ENCODE measurements at regions not wholly inside any gene's neighbourhood (a gene's known extent, or its start where the extent isn't known, plus 50 kb on each side); places are given as distances from the start of the nearest gene placed in this dataset.

DNA sequence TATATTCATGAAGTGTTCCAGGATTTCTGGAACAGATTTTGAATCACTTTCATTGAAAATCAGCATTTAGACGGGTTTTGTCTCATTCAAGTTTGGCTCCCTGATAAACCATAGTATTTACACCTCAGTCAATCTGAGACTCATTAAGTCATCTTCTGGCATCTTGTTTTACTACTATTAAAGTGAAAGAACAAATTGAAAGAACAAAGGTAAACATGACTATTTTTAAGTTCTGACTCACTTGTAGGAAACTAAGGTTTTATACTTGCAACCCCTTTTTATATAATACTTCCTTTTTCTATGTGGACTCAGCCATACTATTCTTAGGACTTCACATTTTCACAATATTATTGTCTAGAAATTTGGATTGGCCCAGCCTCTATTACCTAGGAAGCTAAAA, 854.4 kb downstream of the SQOR start:
- DNase-seq (ENCODE audit: low read depth in 4 of 4, low spot score in 1 of 4), result no peak

DNA sequence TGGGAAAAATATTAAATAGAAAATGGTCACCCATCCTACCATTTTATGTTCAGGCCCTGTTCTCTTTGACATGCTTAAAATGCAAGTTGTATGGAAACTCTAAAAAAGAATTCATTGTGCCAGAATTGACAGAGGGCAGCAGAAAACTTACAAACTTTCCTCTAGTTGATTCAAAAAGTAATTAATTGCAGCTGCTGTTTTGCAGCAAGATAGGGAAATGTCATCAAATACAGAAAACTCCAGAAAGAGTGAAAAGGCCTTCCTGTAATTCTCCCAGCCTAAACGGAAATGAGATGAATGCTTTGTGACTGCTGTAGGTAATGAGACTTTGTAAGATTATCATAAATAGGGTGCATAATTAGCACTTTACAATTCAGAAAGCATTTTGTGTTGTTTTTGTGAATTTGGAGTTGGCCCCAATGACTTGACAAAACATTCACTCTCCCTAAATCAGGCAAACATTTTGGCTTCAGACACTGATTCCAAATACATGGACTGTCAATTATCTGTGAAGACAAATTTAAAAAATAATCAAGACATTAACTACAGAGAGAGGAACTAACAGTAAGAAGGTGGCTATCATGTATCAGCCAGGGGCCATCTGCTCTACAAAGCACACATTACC, 861.8 kb downstream of the SQOR start:
- DNase-seq (ENCODE audit: low read depth in 4 of 4, low spot score in 1 of 4), result no peak

DNA sequence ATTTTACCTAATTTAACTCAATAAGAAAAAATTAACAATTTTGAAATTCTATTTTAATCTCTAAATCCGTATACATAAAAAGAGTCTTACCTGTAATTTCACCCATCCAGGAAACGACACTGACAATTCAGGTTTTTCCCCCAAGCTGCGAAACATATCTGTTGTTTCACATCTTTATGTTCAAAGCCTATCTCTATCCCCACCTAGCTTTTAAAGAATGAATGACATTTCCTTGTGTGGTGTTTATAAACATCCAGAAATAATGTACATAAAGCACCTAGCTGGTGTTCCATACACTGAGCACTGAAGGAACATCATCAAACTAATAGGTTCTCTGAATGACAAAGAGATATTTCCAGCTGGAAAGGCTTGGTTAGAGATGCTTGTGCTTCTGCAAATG, 867.8 kb downstream of the SQOR start:
- DNase-seq (ENCODE audit: low read depth in 4 of 4, low spot score in 1 of 4), result no peak

DNA sequence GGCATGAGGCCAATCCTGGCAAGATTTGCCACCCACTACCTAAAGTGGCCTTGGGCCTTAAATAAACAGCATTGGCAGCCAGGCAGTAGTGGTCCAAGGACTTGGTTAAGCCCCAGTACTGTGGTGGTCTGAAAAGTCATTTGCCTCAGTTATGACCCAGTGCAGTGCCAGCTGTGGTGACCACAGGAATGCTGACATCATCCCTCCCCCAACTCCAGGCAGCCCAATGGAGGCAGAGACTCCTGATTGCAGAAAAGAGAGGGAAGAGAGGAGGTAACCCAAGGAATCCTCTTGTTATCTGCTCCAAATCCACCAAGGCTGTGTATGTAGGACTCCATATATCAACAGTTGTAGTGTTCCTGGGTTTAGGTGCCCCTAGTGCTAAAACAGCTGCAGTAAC, 883.6 kb downstream of the SQOR start:
- DNase-seq (ENCODE audit: low read depth in 4 of 4, low spot score in 1 of 4), result no peak

DNA sequence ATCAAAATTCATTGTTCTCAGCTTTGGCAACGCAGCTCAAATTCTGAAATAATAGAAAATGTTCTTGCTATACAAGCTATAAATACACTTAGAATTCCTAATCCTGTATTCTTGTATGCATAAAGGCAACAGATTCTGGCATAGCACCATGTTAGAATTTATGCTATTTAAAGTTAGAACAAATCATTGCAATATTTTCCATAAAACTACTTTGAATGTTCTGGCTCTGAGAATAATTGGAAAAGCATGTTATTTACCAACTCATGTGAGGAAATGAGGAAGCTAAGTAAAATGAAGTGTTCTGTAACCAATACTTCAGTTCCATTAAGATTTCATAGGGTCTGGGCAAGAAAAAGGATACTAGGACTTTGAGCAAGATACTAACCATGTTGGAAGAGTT, 888.9 kb downstream of the SQOR start:
- DNase-seq (ENCODE audit: low read depth in 4 of 4, low spot score in 1 of 4), result no peak

DNA sequence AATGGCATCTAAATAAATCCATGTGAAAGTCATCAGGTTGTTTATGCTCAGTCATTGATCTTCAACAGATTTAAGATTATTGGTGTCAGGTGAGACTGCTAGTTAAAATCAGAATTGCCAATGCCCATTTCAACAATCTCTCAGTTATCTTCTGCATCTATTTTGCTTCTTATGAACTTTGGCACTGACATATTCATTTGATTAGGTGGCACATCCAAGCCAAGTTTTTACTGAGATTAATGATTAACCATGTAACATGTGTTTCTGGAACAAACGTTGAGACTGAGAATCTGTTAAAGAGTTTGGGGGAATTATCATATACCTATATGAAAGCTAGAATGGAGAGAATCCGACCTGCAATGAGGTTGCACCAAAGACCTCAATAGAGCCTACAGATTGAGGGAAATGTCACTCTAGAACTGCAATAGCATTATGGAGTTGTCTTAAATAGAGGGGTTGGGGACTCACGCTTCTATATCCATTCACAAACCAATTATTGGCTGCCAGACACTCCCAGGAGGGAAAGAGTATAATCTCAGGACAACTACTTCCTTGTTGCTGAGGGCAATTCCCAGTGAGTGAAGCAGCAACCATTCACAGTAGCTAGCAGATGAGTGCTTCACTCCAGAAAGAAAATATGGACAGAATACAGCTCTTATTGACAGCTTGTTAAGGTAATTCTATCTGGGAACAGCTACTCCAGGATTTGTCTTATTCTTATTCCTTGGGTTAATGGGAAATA, 891.3 kb downstream of the SQOR start:
- DNase-seq (ENCODE audit: low read depth in 4 of 4, low spot score in 1 of 4), result no peak

DNA sequence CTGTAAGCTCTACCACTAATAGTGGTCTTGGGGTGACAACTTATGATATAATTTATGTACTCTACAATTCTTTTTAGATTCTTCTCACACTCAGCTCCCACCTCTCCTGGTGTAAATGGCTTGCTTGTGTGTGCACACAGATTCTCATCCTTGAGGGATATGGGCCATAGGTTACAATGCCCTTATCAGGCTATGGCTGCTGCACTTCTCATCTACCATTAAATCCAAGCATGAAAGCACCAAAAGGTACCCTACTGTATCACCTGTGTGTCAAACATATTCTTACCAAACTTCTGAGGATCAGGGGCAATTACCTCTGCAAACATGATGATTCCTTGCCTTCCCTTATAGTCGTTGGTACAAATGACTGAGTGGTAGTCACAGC, 891.9 kb downstream of the SQOR start:
- DNase-seq (ENCODE audit: low read depth in 4 of 4, low spot score in 1 of 4), result no peak

DNA sequence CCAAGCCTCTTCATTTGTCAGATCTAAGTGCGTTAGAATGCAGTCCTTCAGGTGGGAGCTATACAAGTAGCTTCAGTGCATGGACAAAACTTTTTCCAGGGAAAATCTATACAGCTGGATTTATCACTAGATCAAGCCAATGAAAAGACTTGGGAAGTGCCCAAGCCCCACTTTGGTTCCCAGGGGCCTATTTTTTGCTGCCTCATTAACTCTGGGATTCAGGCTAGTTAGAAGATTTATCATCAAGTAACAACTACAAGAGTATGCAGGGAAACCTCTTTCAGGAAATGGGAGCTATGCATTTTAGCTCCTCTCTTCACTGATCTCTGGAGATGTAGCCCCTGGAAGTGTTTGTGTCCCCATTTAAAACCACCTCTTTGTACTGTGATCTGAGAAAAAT, 908.8 kb downstream of the SQOR start:
- DNase-seq (ENCODE audit: low read depth in 4 of 4, low spot score in 1 of 4), result no peak

DNA sequence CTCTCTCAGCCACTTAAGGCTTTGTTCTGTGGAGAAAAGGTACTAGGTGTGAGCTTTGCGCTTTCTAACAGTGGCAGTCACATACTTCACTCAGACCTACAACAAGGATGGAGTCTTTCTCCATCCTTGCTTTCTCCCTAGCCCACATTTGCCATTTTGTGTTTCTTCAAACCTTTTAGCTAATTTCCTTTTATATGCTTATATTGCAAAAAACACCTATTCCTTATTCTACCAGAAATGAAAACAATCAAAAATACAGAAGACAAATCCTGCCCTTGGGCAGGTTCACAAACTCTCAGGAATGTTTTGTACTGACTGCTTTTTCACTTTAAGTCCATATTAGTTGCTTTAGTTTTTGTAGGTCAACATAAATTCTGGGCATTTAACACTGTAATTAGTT, 914.2 kb downstream of the SQOR start:
- DNase-seq (ENCODE audit: low read depth in 4 of 4, low spot score in 1 of 4), result no peak

DNA sequence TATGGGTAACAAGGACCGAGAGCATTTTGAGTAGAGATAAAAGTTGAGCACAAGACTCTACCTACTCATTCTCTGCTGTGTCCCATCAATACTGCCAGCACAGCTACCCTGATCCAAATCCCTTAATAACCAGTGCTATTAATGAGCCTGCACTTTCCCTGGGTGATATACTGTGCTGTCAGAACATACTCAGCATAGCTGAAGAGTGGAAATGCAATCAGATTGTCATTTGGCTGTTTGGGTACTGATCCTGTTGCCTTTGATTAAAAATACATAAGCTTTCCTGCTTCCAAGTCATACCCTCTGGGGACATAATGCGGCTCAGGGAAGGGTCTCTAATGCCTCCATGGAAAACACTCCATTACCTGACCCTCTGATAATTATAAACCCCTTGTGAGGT, 917.5 kb downstream of the SQOR start:
- no peak for DNase-seq (ENCODE audit: low read depth in 4 of 4, low spot score in 1 of 4)

DNA sequence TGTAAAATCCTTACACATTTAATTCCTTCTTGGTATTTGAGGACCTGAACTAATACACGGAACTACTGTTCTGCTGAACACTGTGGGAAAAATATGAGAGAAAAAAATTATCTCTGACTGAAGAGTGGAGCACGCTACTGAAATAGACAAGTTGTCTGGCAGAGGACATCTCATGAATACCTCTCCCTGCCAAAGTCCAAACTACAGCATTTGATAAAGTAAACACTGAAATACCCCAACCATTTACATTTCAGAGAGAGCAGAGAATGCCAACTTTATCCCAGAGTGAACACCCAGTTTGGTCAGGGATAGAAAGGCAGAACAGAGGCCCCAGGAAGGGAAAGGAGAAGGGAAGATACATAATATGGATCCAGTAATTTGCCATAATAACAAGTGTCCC, 920.7 kb downstream of the SQOR start:
- DNase-seq (ENCODE audit: low read depth in 4 of 4, low spot score in 1 of 4), result no peak

DNA sequence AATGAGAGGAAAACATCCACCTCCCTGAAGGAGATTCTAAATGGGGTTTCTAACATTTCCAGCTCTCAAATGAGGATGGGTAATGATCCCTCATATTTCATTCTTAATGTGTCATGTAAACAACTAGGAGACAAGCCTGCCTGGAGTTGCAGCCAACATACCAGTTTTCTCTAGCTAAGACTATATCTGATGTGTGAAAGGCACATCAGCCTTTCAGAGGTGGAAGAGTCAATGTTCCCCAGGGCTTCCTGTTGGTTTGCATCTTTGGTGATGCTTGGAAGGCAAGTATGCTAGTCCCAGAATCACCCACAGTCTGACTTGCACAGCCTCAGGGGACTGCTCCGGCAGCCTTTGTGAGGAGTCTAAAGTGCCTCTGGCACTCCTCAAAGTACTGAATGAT, 921.2 kb downstream of the SQOR start:
- no peak for DNase-seq (ENCODE audit: low read depth in 4 of 4, low spot score in 1 of 4)

DNA sequence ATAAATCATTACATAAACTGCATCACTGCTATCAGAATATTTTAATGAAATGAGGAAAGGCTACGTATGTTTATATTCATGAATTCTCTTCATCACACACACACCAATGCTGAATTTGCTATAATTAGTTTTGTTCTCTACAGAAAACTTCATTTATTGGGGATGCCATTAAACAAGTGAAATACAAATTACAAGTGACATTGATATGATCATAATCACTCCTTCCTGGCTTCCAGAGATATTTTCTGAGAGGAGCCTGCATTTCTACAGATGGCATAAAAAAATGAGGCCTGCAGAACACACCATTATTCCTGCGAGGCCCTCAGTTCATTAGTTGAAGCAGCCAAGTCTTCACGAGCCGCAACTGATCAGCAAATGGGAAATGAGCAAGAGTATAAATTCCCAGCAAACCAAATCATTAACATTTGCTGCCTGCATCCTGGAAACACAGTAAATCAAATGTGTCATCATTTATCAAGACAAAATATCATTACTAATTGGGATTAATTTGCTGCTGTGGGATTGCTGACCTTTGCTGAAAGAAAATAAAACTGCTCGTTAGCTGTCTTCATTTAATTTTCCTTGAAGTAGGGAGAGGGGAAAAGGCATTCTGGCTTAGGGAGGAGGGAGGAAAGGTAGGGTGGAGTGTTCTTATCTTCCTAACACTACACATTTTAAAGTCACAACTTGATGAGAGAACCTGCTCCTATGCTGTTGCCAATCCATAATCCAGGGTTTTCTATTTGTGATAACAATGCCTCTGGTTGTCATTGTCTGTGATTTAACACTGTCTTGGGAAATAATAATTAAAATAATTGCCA, 921.9 kb downstream of the SQOR start:
- no peak for DNase-seq (ENCODE audit: low read depth in 4 of 4, low spot score in 1 of 4)

DNA sequence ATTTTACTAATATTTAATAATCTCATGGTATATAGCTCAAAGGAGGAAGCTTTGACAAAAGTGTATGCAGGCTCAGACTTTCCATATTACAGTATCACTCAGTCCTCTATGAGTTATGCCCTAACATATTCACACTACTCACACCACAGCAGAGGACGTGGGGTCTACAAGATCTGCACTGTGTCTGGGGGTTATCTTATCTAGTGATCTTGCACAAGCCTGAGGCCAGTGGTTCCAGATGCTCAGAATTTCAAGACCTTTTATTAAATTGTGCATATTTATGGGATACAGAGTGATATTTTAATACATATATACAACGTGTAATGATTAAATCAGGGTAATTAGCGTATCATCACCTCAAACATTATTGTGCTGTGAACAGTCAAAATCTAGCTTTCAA, 933.1 kb downstream of the SQOR start:
- DNase-seq (ENCODE audit: low read depth in 4 of 4, low spot score in 1 of 4), result no peak

DNA sequence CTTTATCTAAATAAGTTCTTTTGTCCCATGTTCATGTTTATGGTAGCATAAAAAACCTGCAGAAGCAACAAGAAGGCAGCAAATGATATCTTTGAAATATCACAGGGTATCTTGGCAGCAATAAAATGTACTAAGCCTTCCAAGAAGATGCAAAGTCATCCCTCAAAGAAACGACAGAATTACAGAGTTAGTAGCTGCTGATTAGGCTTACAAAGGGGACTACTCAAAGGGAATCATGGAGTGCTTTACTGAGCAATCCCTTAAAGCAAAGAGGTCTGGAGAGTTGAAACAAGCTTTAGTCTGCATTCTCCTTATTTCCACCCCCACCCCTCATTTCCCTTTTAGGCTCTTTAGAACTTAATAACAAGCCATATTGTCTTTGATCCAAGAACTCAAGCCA, 935.0 kb downstream of the SQOR start:
- DNase-seq (ENCODE audit: low read depth in 4 of 4, low spot score in 1 of 4), result no peak

DNA sequence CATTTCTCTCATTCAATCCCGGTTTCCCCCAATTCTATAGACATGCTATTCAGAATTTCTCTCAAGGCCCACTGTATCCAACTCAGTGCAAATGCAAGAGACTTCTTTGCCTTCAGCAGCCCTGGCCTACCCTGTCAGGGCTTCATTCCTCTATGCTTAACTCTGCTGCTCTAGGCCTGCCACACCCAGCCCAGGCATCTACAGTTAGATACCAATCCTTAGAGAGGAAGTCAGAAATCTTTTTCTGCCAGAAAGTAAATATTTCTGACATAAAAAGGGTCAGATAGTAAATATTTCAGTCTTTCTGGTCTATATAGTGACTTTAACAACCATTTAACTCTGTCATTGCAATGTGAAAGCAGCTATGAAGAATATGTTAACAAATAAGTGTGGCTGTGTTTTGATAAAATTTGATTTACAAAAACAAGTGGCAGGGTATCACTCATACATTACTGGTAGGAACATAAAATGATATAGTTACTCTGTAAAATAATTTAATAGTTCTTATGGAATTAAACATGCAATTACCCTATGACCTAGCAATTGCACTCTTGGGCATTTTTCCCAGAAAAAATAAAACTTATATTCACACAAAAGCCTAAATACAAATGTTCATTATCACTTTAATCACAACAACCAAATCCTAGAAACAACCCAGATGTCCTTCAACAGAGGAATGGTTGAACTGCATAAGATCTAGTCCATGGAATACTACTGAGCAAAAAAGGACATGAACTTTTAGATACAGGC, 942.0 kb downstream of the SQOR start:
- DNase-seq (ENCODE audit: low read depth in 4 of 4, low spot score in 1 of 4), result no peak

DNA sequence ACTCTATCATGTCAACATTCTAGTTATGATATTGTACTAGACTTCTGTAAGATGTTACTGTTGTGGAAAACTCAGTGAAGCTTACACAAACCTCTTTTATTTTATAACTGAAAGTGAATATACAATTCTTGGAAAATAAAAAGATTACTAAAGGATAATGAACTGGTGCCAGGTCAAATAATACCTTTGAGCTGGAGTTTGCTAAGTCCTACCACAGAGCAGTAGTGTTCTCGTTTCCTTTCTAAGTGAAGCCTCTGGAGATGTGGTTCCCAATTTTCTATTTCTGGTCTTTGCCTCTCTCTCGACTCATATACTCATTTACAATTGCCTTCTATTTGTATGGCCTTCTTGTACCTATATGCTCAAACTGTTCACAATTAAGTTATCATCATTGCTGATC, 942.9 kb downstream of the SQOR start:
- DNase-seq (ENCODE audit: low read depth in 4 of 4, low spot score in 1 of 4), result no peak

DNA sequence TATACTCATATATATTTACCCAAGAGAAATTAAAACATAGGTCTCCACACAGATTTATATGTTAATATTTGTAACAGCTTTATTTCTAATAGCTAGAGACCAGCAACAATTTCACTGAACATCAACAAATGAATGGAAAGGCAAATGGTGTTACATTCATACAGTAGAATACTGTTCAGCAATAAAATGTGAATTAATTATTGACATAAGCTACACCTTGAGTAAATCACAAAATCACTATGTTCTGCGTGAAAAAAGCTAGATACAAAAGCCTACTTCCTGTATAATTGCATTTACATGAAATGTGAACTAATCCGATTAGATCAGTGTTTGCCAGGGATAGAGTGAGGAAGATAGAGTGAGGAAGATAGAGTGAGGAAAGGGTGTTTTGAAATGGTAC, 945.7 kb downstream of the SQOR start:
- DNase-seq (ENCODE audit: low read depth in 4 of 4, low spot score in 1 of 4), result no peak

DNA sequence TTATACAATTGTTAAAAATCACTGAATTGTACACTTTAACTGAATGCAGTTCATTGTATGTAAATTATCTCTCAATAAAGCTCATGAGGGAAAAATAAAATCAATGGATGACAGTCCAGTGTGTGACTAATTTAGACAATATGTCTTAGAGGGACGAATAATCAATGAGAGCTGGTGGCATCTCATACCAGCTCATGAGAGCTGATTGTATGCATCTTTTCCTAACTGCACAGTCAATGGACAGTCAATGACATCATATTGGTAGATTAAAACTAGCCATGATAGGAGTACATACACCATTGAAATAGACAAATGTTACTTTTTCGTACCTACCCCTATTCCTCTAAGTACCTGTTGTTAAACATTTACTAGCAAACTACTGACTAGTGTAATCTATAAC, 946.1 kb downstream of the SQOR start:
- DNase-seq (ENCODE audit: low read depth in 4 of 4, low spot score in 1 of 4), result no peak

DNA sequence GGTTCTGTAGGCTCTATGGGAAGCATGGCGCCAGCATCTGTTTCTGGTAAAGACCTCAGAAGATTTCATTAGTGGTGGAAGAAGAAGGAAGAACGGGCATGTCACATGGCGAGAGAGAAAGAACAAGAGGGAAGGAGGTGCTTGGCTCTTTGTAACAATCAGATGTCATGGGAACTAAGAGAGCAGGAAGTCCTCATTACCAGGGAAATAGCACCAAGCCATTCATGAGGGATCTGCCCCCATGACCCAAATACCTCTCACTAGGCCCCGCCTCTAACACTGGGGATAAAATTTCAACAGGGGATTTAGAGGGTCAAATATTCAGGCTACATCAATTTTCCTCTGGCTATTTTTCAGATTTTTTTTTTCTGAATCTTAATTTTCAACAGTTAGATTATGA, 954.3 kb downstream of the SQOR start:
- no peak for DNase-seq (ENCODE audit: low read depth in 4 of 4, low spot score in 1 of 4)

DNA sequence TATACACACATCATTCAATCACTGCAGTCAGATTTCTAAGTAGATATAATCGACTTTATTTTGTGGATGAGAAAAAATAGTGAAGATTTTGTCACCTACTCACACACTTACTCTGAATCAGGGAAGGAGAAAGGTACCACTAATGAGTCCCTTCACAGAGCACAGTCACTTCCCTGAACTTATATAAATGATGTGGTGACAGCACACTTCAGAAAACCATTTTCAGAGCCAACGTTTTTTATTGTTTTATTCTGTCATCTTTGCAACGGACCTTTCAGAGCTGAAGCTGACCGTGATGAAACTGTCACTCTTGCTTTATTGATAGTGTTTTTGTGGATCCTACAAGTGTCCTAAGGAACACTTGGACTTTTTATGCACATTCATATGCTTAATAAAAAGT, 956.6 kb downstream of the SQOR start:
- DNase-seq (ENCODE audit: low read depth in 4 of 4, low spot score in 1 of 4), result no peak

DNA sequence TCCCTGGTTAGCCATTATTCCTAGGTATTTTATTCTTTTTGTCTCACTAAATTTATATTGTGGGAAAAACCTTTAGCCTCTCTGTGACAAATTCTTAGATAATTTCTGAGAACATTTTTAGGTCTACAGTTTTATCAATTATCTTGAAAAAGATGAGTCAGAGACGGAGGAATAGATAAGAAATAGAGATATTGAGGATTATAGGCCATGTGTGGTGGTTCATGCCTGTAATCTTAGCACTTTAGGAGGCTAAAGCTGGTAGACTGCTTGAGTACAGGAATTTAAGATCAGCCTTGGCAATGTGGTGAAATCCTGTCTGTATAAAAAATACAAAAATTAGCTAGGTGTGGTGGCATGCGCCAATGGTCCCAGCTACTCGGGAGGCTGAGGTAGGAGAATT, 960.2 kb downstream of the SQOR start:
- DNase-seq (ENCODE audit: low read depth in 4 of 4, low spot score in 1 of 4), result no peak
